HG02623 (cell line): ENCODE measurements at regions not wholly inside any gene's neighbourhood (a gene's known extent, or its start where the extent isn't known, plus 50 kb on each side); places are given as distances from the start of the nearest gene placed in this dataset.
"Not testable (repeated sequence)": the region's sequence is repeated elsewhere in the genome, so short reads cannot be mapped to it uniquely, and the experiment has no call there.

Source experiments
- ATAC-seq: cut with Tn5 transposase; IDR thresholded peaks from one replicate; pipeline ENCODE4 v1.9.1; 2021; ENCODE audit warnings: moderate library complexity; ENCODE audit not compliant: unreplicated experiment

DNA sequence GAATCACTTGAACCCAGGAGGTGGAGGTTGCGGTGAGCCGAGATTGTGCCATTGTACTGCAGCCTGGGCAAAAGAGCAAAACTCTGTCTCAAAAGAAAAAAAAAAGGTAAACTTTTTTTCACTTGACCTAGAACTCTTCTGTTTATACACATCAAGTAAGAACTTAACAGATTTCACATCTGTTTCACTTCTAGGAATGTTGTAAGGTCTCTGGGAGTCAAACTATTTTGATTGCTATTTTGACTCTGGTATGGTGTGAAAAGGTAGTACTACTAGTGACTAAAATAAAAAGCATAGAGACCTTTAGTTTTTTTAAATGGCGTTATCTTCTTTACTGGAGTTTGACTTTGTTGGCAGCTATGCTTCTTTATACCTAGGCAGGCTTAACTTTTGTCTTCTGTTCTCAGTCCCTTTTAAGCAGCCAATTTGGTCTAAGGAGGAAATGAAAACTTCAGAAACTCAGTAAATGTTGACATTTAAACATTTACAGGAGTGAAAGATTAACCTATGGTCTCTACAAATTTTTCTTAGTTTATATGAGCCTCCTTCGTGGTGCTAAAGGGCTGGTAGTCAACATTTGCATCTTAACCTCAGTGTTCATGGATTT is 84.7 kb downstream of the METTL2B start:
- ATAC-seq, result not testable (repeated sequence)

GRCh38 chr7:128562795-128563194 is 86.2 kb downstream of the METTL2B start:
- ATAC-seq, result not testable (repeated sequence)

GRCh38 chr7:128564123-128564700 is 87.7 kb downstream of the METTL2B start:
- ATAC-seq, result not testable (repeated sequence)

- ATAC-seq, result not testable (repeated sequence)
Measured at GRCh38 chr7:128564932-128565864, 88.7 kb downstream of the METTL2B start.

DNA sequence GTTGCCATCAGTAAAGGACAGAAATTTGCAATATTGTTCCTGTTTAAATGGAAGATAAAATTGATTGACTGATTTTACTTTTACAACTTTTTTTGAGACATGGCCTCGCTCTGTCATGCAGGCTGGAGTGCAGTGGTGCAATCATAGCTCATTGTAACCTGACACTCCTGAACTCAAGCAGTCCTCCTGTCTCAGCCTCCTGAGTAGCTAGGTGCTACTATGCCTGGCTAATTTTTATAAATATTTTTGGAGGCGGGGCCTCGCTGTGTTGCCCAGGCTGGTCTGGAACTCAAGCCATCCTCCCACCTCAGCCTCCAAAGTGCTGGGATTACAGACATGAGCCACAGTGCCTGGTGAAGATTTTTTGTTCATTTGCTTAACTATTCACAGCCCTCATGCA is 96.8 kb upstream of the GARIN1A start:
- not testable (repeated sequence) for ATAC-seq

DNA sequence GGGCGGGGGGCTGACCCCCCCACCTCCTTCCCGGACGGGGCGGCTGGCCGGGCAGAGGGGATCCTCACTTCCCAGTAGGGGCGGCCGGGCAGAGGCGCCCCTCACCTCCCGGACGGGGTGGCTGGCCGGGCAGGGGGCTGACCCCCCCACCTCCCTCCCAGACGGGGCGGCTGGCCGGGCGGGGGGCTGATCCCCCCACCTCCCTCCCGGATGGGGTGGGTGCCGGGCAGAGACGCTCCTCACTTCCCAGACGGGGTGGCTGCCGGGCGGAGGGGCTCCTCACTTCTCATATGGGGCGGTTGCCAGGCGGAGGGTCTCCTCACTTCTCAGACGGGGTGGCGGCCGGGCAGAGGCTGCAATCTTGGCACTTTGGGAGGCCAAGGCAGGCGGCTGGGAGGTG is 95.1 kb upstream of the GARIN1A start:
- ATAC-seq, result not testable (repeated sequence)

- not testable (repeated sequence) for ATAC-seq
Measured at GRCh38 chr7:128579843-128580242, 92.2 kb upstream of the GARIN1A start.

DNA sequence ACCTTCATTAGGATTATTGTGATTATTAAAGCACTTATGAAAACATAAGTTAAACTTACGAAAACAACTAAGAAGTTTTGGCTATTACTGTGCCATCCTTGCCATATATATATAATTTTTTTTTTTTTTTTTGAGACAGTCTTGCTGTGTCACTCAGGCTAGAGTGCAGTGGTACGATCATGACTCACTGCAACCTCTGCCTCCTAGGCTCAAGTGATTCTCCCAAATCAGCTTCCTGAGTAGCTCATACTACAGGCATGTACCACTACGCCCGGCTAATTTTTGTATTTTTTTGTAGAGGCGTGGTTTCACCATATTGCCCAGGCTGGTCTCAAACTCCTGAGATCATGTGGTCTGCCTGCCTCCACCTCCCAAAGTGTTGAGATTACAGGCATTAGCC is 91.0 kb upstream of the GARIN1A start:
- ATAC-seq, result not testable (repeated sequence)

DNA sequence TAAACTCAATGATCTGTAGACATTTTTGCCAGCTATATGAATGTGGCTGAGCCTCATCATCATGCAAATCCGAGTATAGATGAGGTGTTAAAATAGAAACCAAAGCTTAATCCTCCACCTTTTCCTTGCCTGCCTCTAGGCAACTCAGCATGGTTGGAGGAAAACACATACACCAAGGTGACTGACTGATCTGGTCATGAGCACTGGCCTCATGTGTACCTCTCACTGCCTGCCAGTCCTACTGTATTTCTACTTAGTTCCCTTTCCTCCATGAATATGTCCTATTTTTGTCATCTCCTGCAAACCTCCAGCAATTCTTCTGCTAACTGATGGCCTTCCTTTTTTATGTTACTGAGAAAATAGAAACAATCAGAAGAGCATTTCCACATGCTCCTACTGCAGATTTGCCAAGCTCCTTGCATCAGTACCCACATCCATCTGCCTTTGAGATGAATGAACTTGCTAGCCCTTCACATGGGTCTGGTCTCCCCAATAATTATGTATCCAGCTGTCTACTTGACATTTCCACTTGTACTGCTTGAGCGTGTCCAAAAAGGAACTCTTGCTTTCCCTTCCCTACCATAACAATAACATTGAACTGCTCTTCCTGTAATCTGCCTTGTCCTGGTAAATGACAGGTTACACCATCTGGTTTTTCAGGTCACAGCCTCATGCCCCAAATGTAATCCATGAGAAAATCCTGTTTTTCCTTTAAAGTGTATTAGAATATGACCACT is 90.1 kb upstream of the GARIN1A start:
- ATAC-seq, result not testable (repeated sequence)

DNA sequence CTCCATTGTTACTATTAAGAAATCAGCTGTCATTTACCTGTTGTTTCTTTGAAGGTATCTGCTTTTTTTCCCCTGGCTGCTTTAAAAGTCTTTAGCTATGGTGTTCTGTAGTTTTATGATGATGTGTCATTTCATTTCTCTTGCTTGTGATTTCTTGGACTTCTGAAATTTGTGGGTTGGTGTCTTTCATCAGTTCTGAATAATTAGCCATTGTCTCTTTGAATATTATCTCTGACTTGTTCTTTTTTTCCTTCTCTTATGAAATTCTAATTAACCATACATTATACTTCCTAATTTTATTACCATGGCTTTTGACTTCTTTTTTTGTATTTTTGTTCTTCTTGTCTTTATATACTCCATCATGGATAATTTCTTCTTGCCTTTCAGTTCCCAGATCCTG is 85.4 kb upstream of the GARIN1A start:
- not testable (repeated sequence) for ATAC-seq

DNA sequence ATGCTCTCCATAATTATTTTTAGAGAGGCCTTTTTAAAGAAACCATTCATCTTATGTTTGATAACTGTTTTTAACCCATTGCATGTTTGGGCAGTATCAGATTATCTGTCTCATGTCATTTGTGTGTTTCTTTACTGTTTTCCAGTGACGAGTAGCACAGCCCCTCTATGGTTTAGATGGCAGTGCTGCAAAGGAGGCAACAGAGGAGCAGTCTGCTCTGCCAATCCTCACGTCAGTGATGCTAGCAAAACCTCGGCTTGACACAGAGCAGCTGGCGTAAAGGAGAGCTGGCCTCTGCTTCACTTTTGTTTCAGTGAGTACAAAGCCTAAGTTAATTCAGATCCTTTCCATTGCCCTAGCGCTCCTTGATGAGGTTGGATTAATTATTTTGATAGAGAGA is 80.4 kb upstream of the GARIN1A start:
- no peak for ATAC-seq

DNA sequence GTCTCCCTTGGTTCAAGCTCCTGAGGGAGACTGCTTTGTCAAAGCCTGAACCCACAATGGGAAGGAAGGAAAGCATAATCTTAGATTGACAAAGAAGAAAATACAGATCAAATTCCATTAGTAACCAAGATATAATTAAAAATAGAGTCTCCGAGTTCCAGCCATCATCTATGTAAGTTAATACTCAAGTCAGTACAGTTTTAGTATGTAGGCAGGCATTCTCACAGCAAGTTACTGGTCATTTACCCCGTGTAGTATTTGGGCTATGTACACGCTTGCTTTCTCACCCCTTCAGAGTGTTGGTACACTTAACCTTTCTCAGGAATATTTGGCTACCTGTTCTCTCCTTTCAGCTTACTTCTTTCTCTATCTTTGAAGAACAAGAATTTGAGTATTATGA is 79.9 kb upstream of the GARIN1A start:
- ATAC-seq, result not testable (repeated sequence)

DNA sequence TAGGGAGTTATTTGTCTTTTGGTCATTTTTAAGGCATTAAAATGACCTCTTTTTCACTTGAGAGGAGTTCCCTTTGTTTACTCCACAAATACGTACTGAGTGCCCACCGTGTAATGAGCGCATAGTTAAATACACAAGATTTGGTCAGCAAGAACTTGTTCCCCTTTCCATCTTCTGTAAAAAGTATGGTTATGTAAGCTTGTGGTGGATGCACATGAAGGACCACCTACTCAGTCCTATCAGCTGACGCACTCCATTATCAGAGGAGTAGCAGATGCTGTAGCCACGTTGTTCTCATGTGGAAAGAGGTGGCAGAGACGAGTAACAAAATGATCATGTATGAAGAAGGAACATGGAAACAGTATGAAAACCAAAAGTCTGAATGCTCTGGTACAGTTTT is 78.0 kb upstream of the GARIN1A start:
- ATAC-seq, result not testable (repeated sequence)

DNA sequence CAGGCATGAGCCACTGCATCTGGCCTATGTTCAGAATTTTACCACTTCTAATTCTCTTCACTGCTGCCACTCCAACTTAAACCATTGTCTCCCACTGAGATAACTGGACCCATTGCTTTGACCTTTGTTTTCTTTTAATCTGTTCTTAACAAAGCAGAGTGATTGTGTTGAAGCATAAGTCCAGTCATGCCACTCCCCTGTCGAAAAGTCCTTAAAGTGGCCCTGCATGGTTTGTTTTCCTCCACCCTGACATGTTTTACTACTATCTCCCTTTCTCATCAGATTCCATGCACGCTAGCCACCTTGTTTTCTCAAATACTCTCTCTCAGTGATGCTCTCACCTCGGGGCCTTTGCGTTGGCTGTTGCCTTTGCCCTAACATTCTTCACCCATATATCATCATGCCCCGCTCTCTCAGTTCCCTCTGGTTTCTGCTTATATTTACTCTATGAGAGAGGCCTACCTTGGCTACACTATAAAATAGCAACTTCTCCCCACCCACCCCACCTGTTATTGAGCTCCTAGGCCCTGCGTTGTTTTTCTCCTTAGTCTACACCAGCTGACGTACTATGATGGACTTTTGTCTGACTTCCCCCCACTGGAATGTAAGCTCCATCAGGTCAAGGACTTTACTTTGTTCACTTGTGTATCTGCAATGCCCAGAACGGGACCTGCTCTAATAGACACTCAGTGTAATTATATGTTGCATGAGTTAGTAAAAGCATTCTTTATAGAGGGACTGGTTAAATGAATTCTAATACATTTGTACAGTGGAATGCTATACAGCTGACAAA is 75.6 kb upstream of the GARIN1A start:
- not testable (repeated sequence) for ATAC-seq

- not testable (repeated sequence) for ATAC-seq
Measured at GRCh38 chr7:128598946-128599345, 73.1 kb upstream of the GARIN1A start.

DNA sequence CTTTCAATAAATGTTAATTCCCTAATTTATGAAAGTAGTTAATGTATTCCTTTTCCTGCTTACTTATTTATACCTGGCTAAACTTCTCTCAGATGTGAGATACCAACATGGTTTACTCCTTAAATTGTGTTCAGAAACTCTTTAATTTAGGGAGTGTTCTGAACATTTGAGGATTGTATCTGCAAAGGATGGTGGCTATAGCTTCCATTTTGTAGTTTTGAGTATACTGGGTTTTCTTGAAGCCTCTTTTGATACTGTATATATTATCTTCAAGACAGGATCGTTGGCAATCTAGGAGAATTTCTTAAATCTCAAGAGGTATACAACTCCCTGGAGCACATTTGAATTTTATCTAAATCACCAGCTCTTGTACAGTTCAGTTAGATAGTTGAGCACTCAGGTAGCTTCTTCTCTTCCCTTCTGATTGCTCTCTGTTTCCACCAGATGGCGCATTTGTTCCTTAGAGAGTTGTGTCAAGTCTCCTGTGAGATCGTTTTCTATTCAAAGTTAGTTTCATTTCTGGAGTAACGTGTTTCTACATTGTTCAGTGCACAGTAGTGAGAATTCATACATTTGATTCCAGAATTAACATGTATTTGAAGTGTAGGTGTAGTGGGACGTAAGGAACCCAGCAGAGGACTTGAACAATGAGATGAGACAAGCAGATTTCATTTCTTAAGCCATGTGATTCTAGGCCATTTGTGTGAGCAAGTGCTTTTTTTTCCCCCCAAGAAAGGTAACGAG is 63.2 kb upstream of the GARIN1A start:
- peak; percentile 66 for ATAC-seq

GRCh38 chr7:128613366-128613765 is 58.7 kb upstream of the GARIN1A start:
- not testable (repeated sequence) for ATAC-seq

DNA sequence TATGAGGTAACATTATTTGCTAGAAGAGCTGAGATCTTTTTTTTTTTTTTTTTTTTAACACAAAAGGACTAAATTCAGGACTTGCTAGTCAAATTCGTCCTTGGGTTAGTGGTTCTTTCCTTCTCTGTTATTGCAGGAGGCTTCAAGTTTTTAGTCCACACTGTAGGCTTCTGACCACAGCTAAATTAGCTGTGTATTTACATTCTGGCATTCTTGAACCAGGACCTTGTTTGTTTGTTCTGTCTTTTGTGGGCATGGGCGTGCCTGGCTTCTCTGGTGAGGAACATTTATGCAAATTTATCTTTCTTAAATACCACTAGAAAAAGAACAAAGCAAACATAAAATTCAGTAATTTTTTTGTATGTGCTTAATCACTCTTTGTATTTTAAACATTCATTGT is 57.3 kb upstream of the GARIN1A start:
- not testable (repeated sequence) for ATAC-seq

DNA sequence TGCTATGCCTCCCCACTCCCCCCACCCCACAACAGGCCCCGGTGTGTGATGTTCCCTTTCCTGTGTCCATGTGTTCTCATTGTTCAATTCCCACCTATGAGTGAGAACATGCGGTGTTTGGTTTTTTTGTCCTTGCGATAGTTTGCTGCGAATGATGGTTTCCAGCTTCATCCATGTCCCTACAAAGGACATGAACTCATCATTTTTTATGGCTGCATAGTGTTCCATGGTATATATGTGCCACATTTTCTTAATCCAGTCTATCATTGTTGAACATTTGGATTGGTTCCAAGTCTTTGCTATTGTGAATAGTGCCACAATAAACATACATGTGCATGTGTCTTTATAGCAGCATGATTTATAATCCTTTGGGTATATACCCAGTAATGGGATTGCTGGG is 55.3 kb upstream of the GARIN1A start:
- ATAC-seq, result not testable (repeated sequence)
